KOPT-K1 (cell line): ENCODE measurements at regions not wholly inside any gene's neighbourhood (a gene's known extent, or its start where the extent isn't known, plus 50 kb on each side); places are given as distances from the start of the nearest gene placed in this dataset.

Source experiments
- H3K27ac ChIP-seq: fragments of 200-600 bp; sonication (generic); 2 replicates; pipeline ENCODE4 v1.5.1; 2016; ENCODE audit warnings: antibody characterized with exemption, mild to moderate bottlenecking, low read depth, low read length; ENCODE audit not compliant: poor library complexity, severe bottlenecking
- H3K36me3 ChIP-seq: fragments of 200-600 bp; sonication (generic); 2 replicates; pipeline ENCODE4 v1.5.1; 2017; ENCODE audit warnings: antibody characterized with exemption, mild to moderate bottlenecking, low read length, moderate library complexity; ENCODE audit not compliant: insufficient read depth
- H3K9me3 ChIP-seq: fragments of 200-600 bp; sonication (generic); 2 replicates; pipeline ENCODE4 v1.5.1; 2017; ENCODE audit warnings: antibody characterized with exemption, low read length, mild to moderate bottlenecking; ENCODE audit not compliant: insufficient read depth, poor library complexity, severe bottlenecking

- Histone ChIP-seq H3K9me3 (no peaks in the 10 kb centered on the region), H3K27ac (no peak overlapping the region), H3K36me3 (no peaks in the 10 kb centered on the region)
Measured at GRCh38 chr5:125171641-125172040, 425.2 kb upstream of the ZNF608 start.

- H3K36me3 ChIP-seq, result no peaks in the 10 kb centered on the region
- H3K27ac ChIP-seq, result no peak overlapping the region
- H3K9me3 ChIP-seq, result no peaks in the 10 kb centered on the region
Measured at GRCh38 chr5:125175348-125176004, 429.0 kb upstream of the ZNF608 start.

- no peak overlapping the region for H3K27ac ChIP-seq
- H3K9me3 ChIP-seq, result no peaks in the 10 kb centered on the region
- no peaks in the 10 kb centered on the region for H3K36me3 ChIP-seq
Measured at GRCh38 chr5:125176005-125176390, 429.6 kb upstream of the ZNF608 start.

GRCh38 chr5:125177340-125177739 lies 430.9 kb upstream of the ZNF608 start:
- H3K9me3 ChIP-seq, result no peaks in the 10 kb centered on the region
- H3K27ac ChIP-seq, result no peak overlapping the region
- no peaks in the 10 kb centered on the region for H3K36me3 ChIP-seq

- no peak overlapping the region for H3K27ac ChIP-seq
- no peaks in the 10 kb centered on the region for H3K9me3 ChIP-seq
- H3K36me3 ChIP-seq, result no peaks in the 10 kb centered on the region
Measured at GRCh38 chr5:125179612-125180011, 433.2 kb upstream of the ZNF608 start.

GRCh38 chr5:125180231-125180829 lies 433.9 kb upstream of the ZNF608 start:
- Histone ChIP-seq H3K36me3 (no peaks in the 10 kb centered on the region), H3K27ac (no peak overlapping the region), H3K9me3 (no peaks in the 10 kb centered on the region)

GRCh38 chr5:125181159-125181558 lies 434.7 kb upstream of the ZNF608 start:
- H3K9me3 ChIP-seq, result no peaks in the 10 kb centered on the region
- H3K27ac ChIP-seq, result no peak overlapping the region

GRCh38 chr5:125181955-125182354 lies 435.5 kb upstream of the ZNF608 start:
- Histone ChIP-seq H3K36me3 (no peaks in the 10 kb centered on the region), H3K9me3 (no peaks in the 10 kb centered on the region), H3K27ac (no peak overlapping the region)

More at GRCh38 chr5:125181159-125181558, 434.7 kb upstream of the ZNF608 start:
- H3K36me3 ChIP-seq, result no peaks in the 10 kb centered on the region

- no peaks in the 10 kb centered on the region for H3K36me3 ChIP-seq
- H3K27ac ChIP-seq, result no peak overlapping the region
- H3K9me3 ChIP-seq, result no peaks in the 10 kb centered on the region
Measured at GRCh38 chr5:125185740-125186139, 439.3 kb upstream of the ZNF608 start.

- Histone ChIP-seq H3K27ac (no peak overlapping the region), H3K36me3 (no peaks in the 10 kb centered on the region), H3K9me3 (no peaks in the 10 kb centered on the region)
Measured at GRCh38 chr5:125186911-125187375, 440.5 kb upstream of the ZNF608 start.

GRCh38 chr5:125189531-125189941 lies 443.1 kb upstream of the ZNF608 start:
- H3K27ac ChIP-seq, result no peak overlapping the region

GRCh38 chr5:125190232-125191087 lies 444.0 kb upstream of the ZNF608 start:
- H3K27ac ChIP-seq, result no peak overlapping the region
- no peaks in the 10 kb centered on the region for H3K9me3 ChIP-seq

More at GRCh38 chr5:125189531-125189941, 443.1 kb upstream of the ZNF608 start:
- H3K36me3 ChIP-seq, result no peaks in the 10 kb centered on the region
- H3K9me3 ChIP-seq, result no peaks in the 10 kb centered on the region

GRCh38 chr5:125194883-125195282 lies 448.4 kb upstream of the ZNF608 start:
- H3K27ac ChIP-seq, result no peak overlapping the region
- no peaks in the 10 kb centered on the region for H3K36me3 ChIP-seq
- no peaks in the 10 kb centered on the region for H3K9me3 ChIP-seq

More at GRCh38 chr5:125190232-125191087, 444.0 kb upstream of the ZNF608 start:
- no peaks in the 10 kb centered on the region for H3K36me3 ChIP-seq

GRCh38 chr5:125196481-125197111 lies 450.2 kb upstream of the ZNF608 start:
- Histone ChIP-seq H3K9me3 (no peaks in the 10 kb centered on the region), H3K27ac (no peak overlapping the region), H3K36me3 (no peaks in the 10 kb centered on the region)

GRCh38 chr5:125197321-125197720 lies 450.9 kb upstream of the ZNF608 start:
- Histone ChIP-seq H3K9me3 (no peaks in the 10 kb centered on the region), H3K36me3 (no peaks in the 10 kb centered on the region), H3K27ac (no peak overlapping the region)
